HL-60 (cell line): ENCODE measurements at regions not wholly inside any gene's neighbourhood (a gene's known extent, or its start where the extent isn't known, plus 50 kb on each side); places are given as distances from the start of the nearest gene placed in this dataset.

Experiments used
- DNase-seq, 2 experiments: peaks; one replicate each; pipeline ENCODE4 v3.0.0-alpha.2; 2010 to 2020; ENCODE audit warnings: low read depth in 1 of 2, low spot score in 1 of 2
- H3K27ac ChIP-seq: fragments of 250-450 bp; sonication (Bioruptor Pico); replicated peaks from 2 replicates; pipeline ENCODE4 v1.5.1; 2020; ENCODE audit warnings: mild to moderate bottlenecking, moderate library complexity
- H3K27me3 ChIP-seq: fragments of 250-450 bp; sonication (Bioruptor Pico); 2 replicates; pipeline ENCODE4 v1.5.1; 2021; ENCODE audit warnings: mild to moderate bottlenecking, moderate library complexity; ENCODE audit not compliant: insufficient read depth, poor library complexity, severe bottlenecking
- H3K4me3 ChIP-seq: replicated peaks from 2 replicates; pipeline ENCODE4 v1.5.1; 2011; ENCODE audit warnings: mild to moderate bottlenecking, control low read depth, low read length; ENCODE audit not compliant: insufficient read depth
- CTCF ChIP-seq: IDR thresholded peaks from one replicate; pipeline ENCODE4 v1.5.1; 2011; ENCODE audit warnings: low read length, control low read depth, inconsistent platforms; ENCODE audit not compliant: insufficient read depth
- GABPA ChIP-seq: IDR thresholded peaks from 2 replicates; pipeline ENCODE4 v1.6.1; 2012; ENCODE audit warnings: low read depth
- POLR2AphosphoS5 ChIP-seq: IDR thresholded peaks from 2 replicates; pipeline ENCODE4 v1.6.1; 2012; ENCODE audit warnings: low read depth
- REST ChIP-seq: IDR thresholded peaks from 2 replicates; pipeline ENCODE4 v1.6.1; 2012; ENCODE audit warnings: low read depth; ENCODE audit not compliant: insufficient replicate concordance
- SPI1 ChIP-seq: IDR thresholded peaks from 2 replicates; pipeline ENCODE4 v1.6.1; 2012; ENCODE audit warnings: low read depth, mild to moderate bottlenecking, borderline replicate concordance

DNA sequence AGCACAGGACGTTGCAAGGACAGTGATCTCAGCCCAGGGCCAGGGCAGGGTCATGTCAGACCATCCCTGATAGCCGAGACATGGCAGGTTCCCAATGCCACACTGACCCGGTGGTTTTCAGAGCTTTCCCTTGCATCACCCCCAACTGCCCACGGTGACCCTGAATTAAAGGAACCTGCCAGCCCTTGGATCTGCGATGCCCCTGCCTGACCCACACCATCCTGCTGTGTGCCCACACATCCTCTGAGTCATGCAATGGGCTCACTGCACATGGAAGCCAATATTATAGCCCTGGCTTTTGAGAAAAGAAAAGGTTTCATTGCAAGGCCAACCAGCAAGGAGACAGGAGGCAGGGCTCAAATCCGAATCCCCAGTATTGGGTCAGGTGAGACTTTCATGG lies 132.6 kb upstream of the CST7 start:
- no peaks in the 10 kb centered on the region for H3K27me3 ChIP-seq
- H3K4me3 ChIP-seq: no peak overlapping the region
- no peak overlapping the region for H3K27ac ChIP-seq
- TF ChIP-seq SPI1 (no peak), GABPA (no peak), POLR2AphosphoS5 (no peak), CTCF (no peak), REST (no peak)
- DNase-seq: no peak

- Histone ChIP-seq H3K4me3 (no peak overlapping the region), H3K27me3 (no peaks in the 10 kb centered on the region), H3K27ac (no peak overlapping the region)
- TF ChIP-seq CTCF: no peak
- no peak for TF ChIP-seq GABPA
- peak in 1 of 2 experiments; percentile 36 for DNase-seq
Measured at GRCh38 chr20:24816907-24817306, 132.2 kb upstream of the CST7 start.

GRCh38 chr20:24817351-24817750 lies 131.7 kb upstream of the CST7 start:
- Histone ChIP-seq H3K4me3 (no peak overlapping the region), H3K27ac (no peak overlapping the region), H3K27me3 (no peaks in the 10 kb centered on the region)
- TF ChIP-seq CTCF: no peak
- TF ChIP-seq SPI1: no peak
- no peak for DNase-seq

DNA sequence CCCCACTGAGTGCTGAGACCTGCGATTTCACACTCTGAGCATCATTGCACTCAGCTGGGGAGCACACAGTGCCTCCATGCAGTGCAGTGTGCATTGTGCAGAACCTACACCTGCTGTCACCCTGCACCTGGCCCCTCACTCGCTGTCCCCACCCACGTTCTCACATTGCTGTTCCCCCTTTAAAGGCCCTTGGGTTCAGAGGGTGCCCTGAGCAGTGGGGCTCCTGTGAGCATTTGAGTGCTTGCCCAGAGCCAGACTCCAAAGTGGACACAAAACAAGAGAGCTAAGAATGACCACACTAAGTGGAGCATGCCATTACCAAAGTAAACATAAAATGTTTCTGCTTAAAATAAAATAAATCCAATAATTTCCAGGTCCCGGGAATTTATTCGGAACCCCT lies 131.0 kb upstream of the CST7 start:
- no peak for DNase-seq
- no peak overlapping the region for H3K4me3 ChIP-seq
- no peaks in the 10 kb centered on the region for H3K27me3 ChIP-seq
- TF ChIP-seq CTCF (no peak), GABPA (no peak), POLR2AphosphoS5 (no peak), REST (no peak), SPI1 (no peak)
- no peak overlapping the region for H3K27ac ChIP-seq
